Gastrocnemius medialis (tissue), 4 donors: ENCODE measurements at regions not wholly inside any gene's neighbourhood (a gene's known extent, or its start where the extent isn't known, plus 50 kb on each side); places are given as distances from the start of the nearest gene placed in this dataset.

Experiments
- CTCF ChIP-seq, 5 experiments: fragments of 450-650 bp in 3 of 5; fragments of 200-600 bp in 2 of 5; sonication (generic) in 2 of 5; IDR thresholded peaks in 4 of 5; conservative IDR thresholded peaks in 1 of 5; 1 replicate in 4 of 5; 2 replicates in 1 of 5; pipeline ENCODE4 v1.5.1; 2016 to 2019; ENCODE audit warnings: antibody characterized with exemption in 5 of 5, mild to moderate bottlenecking in 3 of 5, moderate library complexity in 3 of 5
- POLR2A ChIP-seq, 2 donors: fragments of 450-650 bp; IDR thresholded peaks; one replicate each; pipeline ENCODE4 v1.6.1; 2017; ENCODE audit warnings: antibody characterized with exemption in 2 of 2, mild to moderate bottlenecking in 2 of 2, moderate library complexity in 2 of 2

GRCh38 chr7:113030489-113030888, 56.1 kb downstream of the GPR85 start:
- TF ChIP-seq CTCF (IDR thresholded peaks at IDR 0.05 in 4 of 5, conservative IDR thresholded peaks at IDR 0.05 in 1 of 5) (no peak), POLR2A (IDR thresholded peaks at IDR 0.05) (no peak)
